HT-29 (cell line): ENCODE measurements at regions not wholly inside any gene's neighbourhood (a gene's known extent, or its start where the extent isn't known, plus 50 kb on each side); places are given as distances from the start of the nearest gene placed in this dataset.

Experiments
- DNase-seq: peaks from one replicate; pipeline ENCODE4 v3.0.0-alpha.2; 2015; ENCODE audit warnings: low spot score

- DNase-seq: no peak
These were observed 116.3 kb upstream of the ADAMTS5 start for GRCh38 chr21:27083144-27083543.

GRCh38 chr21:27082431-27083010, 115.6 kb upstream of the ADAMTS5 start:
- no peak for DNase-seq

- no peak for DNase-seq
These were observed 112.8 kb upstream of the ADAMTS5 start for GRCh38 chr21:27079636-27080240.

GRCh38 chr21:27078915-27079314, 112.0 kb upstream of the ADAMTS5 start:
- no peak for DNase-seq

GRCh38 chr21:27077501-27077900, 110.6 kb upstream of the ADAMTS5 start:
- DNase-seq: no peak

GRCh38 chr21:27076025-27076424, 109.1 kb upstream of the ADAMTS5 start:
- no peak for DNase-seq

- DNase-seq: no peak
These were observed 104.2 kb upstream of the ADAMTS5 start for GRCh38 chr21:27070861-27071670.

- DNase-seq: no peak
These were observed 101.9 kb upstream of the ADAMTS5 start for GRCh38 chr21:27068811-27069210.

GRCh38 chr21:27067226-27067625, 100.3 kb upstream of the ADAMTS5 start:
- DNase-seq: no peak

GRCh38 chr21:27062443-27062842, 95.6 kb upstream of the ADAMTS5 start:
- DNase-seq: no peak

GRCh38 chr21:27061770-27062169, 94.9 kb upstream of the ADAMTS5 start:
- DNase-seq: no peak

- DNase-seq: no peak
These were observed 93.3 kb upstream of the ADAMTS5 start for GRCh38 chr21:27060190-27060589.

- no peak for DNase-seq
These were observed 92.1 kb upstream of the ADAMTS5 start for GRCh38 chr21:27058673-27059605.

GRCh38 chr21:27057997-27058396, 91.1 kb upstream of the ADAMTS5 start:
- no peak for DNase-seq

GRCh38 chr21:27047658-27048314, 80.9 kb upstream of the ADAMTS5 start:
- DNase-seq: no peak

GRCh38 chr21:27047283-27047657, 80.4 kb upstream of the ADAMTS5 start:
- no peak for DNase-seq

GRCh38 chr21:27045281-27045985, 78.5 kb upstream of the ADAMTS5 start:
- DNase-seq: no peak

GRCh38 chr21:27043377-27043776, 76.5 kb upstream of the ADAMTS5 start:
- no peak for DNase-seq

- no peak for DNase-seq
These were observed 74.0 kb upstream of the ADAMTS5 start for GRCh38 chr21:27040738-27041469.

GRCh38 chr21:27036736-27037301, 69.9 kb upstream of the ADAMTS5 start:
- DNase-seq: no peak
